EH (cell line): ENCODE measurements at regions not wholly inside any gene's neighbourhood (a gene's known extent, or its start where the extent isn't known, plus 50 kb on each side); places are given as distances from the start of the nearest gene placed in this dataset.
"Not testable (repeated sequence)": the region's sequence is repeated elsewhere in the genome, so short reads cannot be mapped to it uniquely, and the experiment has no call there.

Experiments used
- DNase-seq: peaks from one replicate; pipeline ENCODE4 v3.0.0-alpha.2; 2015; ENCODE audit warnings: low read depth

GRCh38 chr10:34013235-34013634, 678.8 kb upstream of the NRP1 start:
- no peak for DNase-seq

GRCh38 chr10:34010891-34011290, 676.4 kb upstream of the NRP1 start:
- DNase-seq: peak; percentile 29

GRCh38 chr10:34010228-34010627, 675.8 kb upstream of the NRP1 start:
- DNase-seq: not testable (repeated sequence)

- DNase-seq: no peak
Measured at GRCh38 chr10:34008656-34009055, 674.2 kb upstream of the NRP1 start.

GRCh38 chr10:34006471-34006870, 672.0 kb upstream of the NRP1 start:
- no peak for DNase-seq

GRCh38 chr10:34003561-34003960, 669.1 kb upstream of the NRP1 start:
- DNase-seq: no peak

- DNase-seq: no peak
Measured at GRCh38 chr10:34002896-34003295, 668.4 kb upstream of the NRP1 start.

GRCh38 chr10:34001831-34002230, 667.4 kb upstream of the NRP1 start:
- DNase-seq: no peak

GRCh38 chr10:34001087-34001580, 666.7 kb upstream of the NRP1 start:
- no peak for DNase-seq

- no peak for DNase-seq
Measured at GRCh38 chr10:33993917-33994316, 659.5 kb upstream of the NRP1 start.

GRCh38 chr10:33991924-33992323, 657.5 kb upstream of the NRP1 start:
- DNase-seq: no peak

GRCh38 chr10:33986515-33986914, 652.0 kb upstream of the NRP1 start:
- DNase-seq: no peak

GRCh38 chr10:33986016-33986415, 651.5 kb upstream of the NRP1 start:
- no peak for DNase-seq

GRCh38 chr10:33982995-33983394, 648.5 kb upstream of the NRP1 start:
- DNase-seq: no peak

- DNase-seq: no peak
Measured at GRCh38 chr10:33981301-33981700, 646.8 kb upstream of the NRP1 start.

- DNase-seq: no peak
Measured at GRCh38 chr10:33979195-33979594, 644.7 kb upstream of the NRP1 start.

GRCh38 chr10:33975481-33975880, 641.0 kb upstream of the NRP1 start:
- DNase-seq: no peak

- DNase-seq: no peak
Measured at GRCh38 chr10:33974976-33975478, 640.6 kb upstream of the NRP1 start.

GRCh38 chr10:33968983-33969382, 634.5 kb upstream of the NRP1 start:
- no peak for DNase-seq

- peak; percentile 6 for DNase-seq
Measured at GRCh38 chr10:33967606-33968120, 633.2 kb upstream of the NRP1 start.

GRCh38 chr10:33966946-33967345, 632.5 kb upstream of the NRP1 start:
- no peak for DNase-seq

GRCh38 chr10:33965795-33966581, 631.5 kb upstream of the NRP1 start:
- DNase-seq: no peak

GRCh38 chr10:33963729-33964128, 629.3 kb upstream of the NRP1 start:
- peak; percentile 39 for DNase-seq

GRCh38 chr10:33956322-33956721, 621.9 kb upstream of the NRP1 start:
- DNase-seq: not testable (repeated sequence)
